Esophagus squamous epithelium (tissue), 5 donors: ENCODE measurements at regions not wholly inside any gene's neighbourhood (a gene's known extent, or its start where the extent isn't known, plus 50 kb on each side); places are given as distances from the start of the nearest gene placed in this dataset.

ENCODE experiments used
- DNase-seq: peaks from one replicate; lab custom pipeline; 2025; lab: John Stamatoyannopoulos, UW
- H3K27ac ChIP-seq, 4 donors: fragments of 200-600 bp; sonication (generic); one replicate each; pipeline ENCODE4 v1.5.1; 2016 to 2019; ENCODE audit warnings: mild to moderate bottlenecking in 1 of 4
- H3K27me3 ChIP-seq, 4 donors: fragments of 200-600 bp; sonication (generic); 1 replicate in 3 of 4; 2 replicates in 1 of 4; pipeline versions ENCODE4 v1.5.1 to v1.6.0; 2017 to 2021; ENCODE audit warnings: antibody characterized with exemption in 1 of 4
- H3K36me3 ChIP-seq, 3 donors: fragments of 200-600 bp; sonication (generic); one replicate each; pipeline ENCODE4 v1.5.1; 2016 to 2019
- H3K4me1 ChIP-seq, 3 donors: fragments of 200-600 bp; sonication (generic); one replicate each; pipeline ENCODE4 v1.5.1; 2017 to 2019
- H3K4me3 ChIP-seq, 4 donors: fragments of 200-600 bp; sonication (generic); 1 replicate in 3 of 4; 2 replicates in 1 of 4; pipeline ENCODE4 v1.5.1; 2016 to 2019; ENCODE audit warnings: mild to moderate bottlenecking in 2 of 4, moderate library complexity in 1 of 4
- H3K9me3 ChIP-seq, 3 donors: fragments of 200-600 bp; sonication (generic); one replicate each; pipeline ENCODE4 v1.5.1; 2016 to 2019
- CTCF ChIP-seq, 6 experiments: fragments of 450-650 bp in 4 of 6; fragments of 200-600 bp in 2 of 6; sonication (generic) in 2 of 6; IDR thresholded peaks; one replicate each; pipeline ENCODE4 v1.5.1; 2016 to 2019; ENCODE audit warnings: antibody characterized with exemption in 6 of 6, mild to moderate bottlenecking in 4 of 6, moderate library complexity in 4 of 6
- POLR2A ChIP-seq, 4 donors: fragments of 450-650 bp; IDR thresholded peaks; one replicate each; pipeline ENCODE4 v1.6.1; 2017; ENCODE audit warnings: antibody characterized with exemption in 4 of 4, mild to moderate bottlenecking in 4 of 4, moderate library complexity in 3 of 4
- WGBS, 2 donors: methylation state at CpG; one replicate each; pipeline ENCODE4 v1.1.5; 2018; 5-methylcytosine and 5-hydroxymethylcytosine counted together
- intact Hi-C: fragments of 100-400 bp; cut with DNase I; formaldehyde crosslinking; loops from one replicate; pipeline ENCODE4 v1.15.0; 2022
- donor health status: DM: yes; HTN: yes; CAD: no.

DNA sequence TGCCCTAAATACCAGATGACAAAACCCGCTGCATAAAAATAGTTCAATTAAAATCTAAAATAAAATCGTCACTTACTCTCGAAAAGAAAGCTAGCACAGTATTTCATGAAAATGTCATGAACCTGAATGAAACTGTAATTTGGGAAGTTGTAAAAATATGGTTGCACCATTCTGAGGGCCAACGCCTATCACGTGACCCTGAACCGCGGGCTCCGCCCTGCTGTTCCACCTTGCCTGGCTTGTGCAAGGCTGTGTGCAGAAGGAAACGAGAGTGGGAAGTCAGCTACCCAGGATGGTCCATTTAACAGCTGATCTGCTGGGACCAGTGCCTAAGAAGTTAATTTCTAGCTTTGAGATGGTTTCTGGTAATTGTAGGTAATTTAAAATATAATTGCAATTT lies 91.7 kb upstream of the BMP4 start:
- Histone ChIP-seq H3K27ac (no peak overlapping the region), H3K4me1 (no peaks in the 10 kb centered on the region), H3K36me3 (no peaks in the 10 kb centered on the region), H3K27me3 (no peaks in the 10 kb centered on the region), H3K9me3 (no peaks in the 10 kb centered on the region), H3K4me3 (no peak overlapping the region)
- WGBS, 2 donors = 86 to 87% methylated on average over 9 of the region's 9 CpGs
- no peak for TF ChIP-seq CTCF (IDR thresholded peaks at IDR 0.05)
- TF ChIP-seq POLR2A (IDR thresholded peaks at IDR 0.05) = no peak
- intact Hi-C loops = no loop called here
- no peak for DNase-seq

DNA sequence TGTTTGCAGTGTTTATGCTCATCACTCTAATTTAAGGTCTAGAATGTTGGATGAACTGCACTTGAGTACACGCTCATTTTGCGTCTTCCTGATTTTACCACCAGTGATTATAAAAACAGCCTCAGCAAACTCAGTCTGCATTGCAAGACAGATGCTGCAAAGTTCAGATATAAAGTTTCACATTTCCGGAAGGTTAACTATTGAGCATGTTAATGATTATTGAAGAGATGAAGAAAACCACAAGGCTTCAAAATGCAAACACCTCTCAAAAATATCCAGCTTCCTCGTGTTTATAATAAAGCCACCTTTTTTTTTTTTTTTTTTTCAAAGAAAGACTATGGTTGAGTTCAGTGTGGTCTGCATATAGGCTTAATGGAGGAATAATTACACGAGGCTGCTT lies 92.1 kb upstream of the BMP4 start:
- H3K36me3 ChIP-seq = no peaks in the 10 kb centered on the region
- WGBS, 2 donors = 75 to 77% methylated on average over 5 of the region's 5 CpGs
- no peak overlapping the region for H3K4me3 ChIP-seq
- no peak overlapping the region for H3K27ac ChIP-seq
- H3K9me3 ChIP-seq = no peaks in the 10 kb centered on the region
- DNase-seq = no peak
- no peaks in the 10 kb centered on the region for H3K27me3 ChIP-seq
- no peaks in the 10 kb centered on the region for H3K4me1 ChIP-seq
- intact Hi-C loops = no loop called here
- TF ChIP-seq CTCF (IDR thresholded peaks at IDR 0.05) = no peak

DNA sequence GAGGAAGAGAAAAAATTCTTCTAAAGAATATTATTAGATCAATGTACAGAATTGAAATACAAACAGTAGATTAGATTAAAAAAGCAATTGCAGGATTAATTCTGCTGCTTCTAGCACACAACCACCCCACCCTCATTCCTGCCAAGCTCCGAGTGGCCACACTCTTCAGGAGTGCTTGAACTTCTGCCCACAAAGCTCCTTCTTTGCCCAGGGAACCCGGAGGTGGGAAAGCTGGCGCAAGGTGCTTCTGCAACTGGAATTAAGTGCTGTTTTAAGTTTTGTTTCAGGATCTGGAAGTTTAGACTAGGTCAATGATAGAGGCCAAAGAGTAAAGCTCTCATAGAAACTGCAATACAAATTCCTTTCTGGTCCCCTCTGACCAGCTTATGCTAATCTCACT lies 94.1 kb upstream of the BMP4 start:
- no peak for DNase-seq
- TF ChIP-seq POLR2A (IDR thresholded peaks at IDR 0.05) (no peak), CTCF (IDR thresholded peaks at IDR 0.05) (no peak)
- H3K4me3 ChIP-seq = no peak overlapping the region
- intact Hi-C loops = no loop called here
- H3K27ac ChIP-seq = no peak overlapping the region
- no peaks in the 10 kb centered on the region for H3K4me1 ChIP-seq
- no peaks in the 10 kb centered on the region for H3K27me3 ChIP-seq
- no peaks in the 10 kb centered on the region for H3K36me3 ChIP-seq
- WGBS, 2 donors = 67 to 81% methylated on average over 3 of the region's 3 CpGs
- no peaks in the 10 kb centered on the region for H3K9me3 ChIP-seq

GRCh38 chr14:54052696-54053385 lies 96.2 kb upstream of the BMP4 start:
- intact Hi-C loops = no loop called here
- 27 to 33% methylated on average over 2 of the region's 2 CpGs for WGBS, 2 donors
- H3K4me3 ChIP-seq = no peak overlapping the region
- no peaks in the 10 kb centered on the region for H3K36me3 ChIP-seq
- no peak overlapping the region for H3K27ac ChIP-seq
- TF ChIP-seq POLR2A (IDR thresholded peaks at IDR 0.05) (no peak), CTCF (IDR thresholded peaks at IDR 0.05) (no peak)
- H3K27me3 ChIP-seq = no peaks in the 10 kb centered on the region
- DNase-seq = no peak
- H3K9me3 ChIP-seq = no peaks in the 10 kb centered on the region
- H3K4me1 ChIP-seq = no peaks in the 10 kb centered on the region

GRCh38 chr14:54053386-54053745 lies 96.7 kb upstream of the BMP4 start:
- H3K9me3 ChIP-seq = no peaks in the 10 kb centered on the region
- no peaks in the 10 kb centered on the region for H3K36me3 ChIP-seq
- TF ChIP-seq CTCF (IDR thresholded peaks at IDR 0.05) = no peak
- no peak for TF ChIP-seq POLR2A (IDR thresholded peaks at IDR 0.05)
- intact Hi-C loops = no loop called here
- H3K4me1 ChIP-seq = no peaks in the 10 kb centered on the region
- no peaks in the 10 kb centered on the region for H3K27me3 ChIP-seq
- no peak for DNase-seq
- H3K27ac ChIP-seq = no peak overlapping the region
- H3K4me3 ChIP-seq = no peak overlapping the region
- 12 to 59% methylated on average over 2 of the region's 2 CpGs for WGBS, 2 donors
